Memory B cell (primary cell): ENCODE measurements at regions not wholly inside any gene's neighbourhood (a gene's known extent, or its start where the extent isn't known, plus 50 kb on each side); places are given as distances from the start of the nearest gene placed in this dataset.

ENCODE experiments used
- ATAC-seq: fragments of 150-1000 bp; cut with Tn5 transposase; 2 replicates; pipeline ENCODE4 v1.10.0; 2021; ENCODE audit warnings: low read depth, mild to moderate bottlenecking, moderate library complexity
- DNase-seq, 2 donors: peaks; one replicate each; pipeline ENCODE4 v3.0.0; 2022; ENCODE audit warnings: low spot score in 2 of 2
- H3K27ac Mint-ChIP-seq: one replicate; pipeline ENCODE4 v1.8.0; 2022; ENCODE audit warnings: mild to moderate bottlenecking, moderate library complexity, mixed read lengths
- H3K27me3 Mint-ChIP-seq: one replicate; pipeline ENCODE4 v1.8.0; 2022; ENCODE audit warnings: mixed read lengths
- H3K36me3 Mint-ChIP-seq: one replicate; pipeline ENCODE4 v1.8.0; 2022; ENCODE audit warnings: mild to moderate bottlenecking, mixed read lengths
- H3K4me1 Mint-ChIP-seq: one replicate; pipeline ENCODE4 v1.8.0; 2022; ENCODE audit warnings: mixed read lengths
- H3K4me3 Mint-ChIP-seq: one replicate; pipeline ENCODE4 v1.8.0; 2022; ENCODE audit warnings: mild to moderate bottlenecking, moderate library complexity, mixed read lengths
- H3K9me3 Mint-ChIP-seq: one replicate; pipeline ENCODE4 v1.8.0; 2022; ENCODE audit warnings: mixed read lengths

GRCh38 chr12:59839514-59839913, 243.7 kb downstream of the SLC16A7 start:
- H3K27ac Mint-ChIP-seq, result no peak overlapping the region
- DNase-seq, result no peak
- H3K27me3 Mint-ChIP-seq, result no peaks in the 10 kb centered on the region
- no peaks in the 10 kb centered on the region for H3K4me1 Mint-ChIP-seq
- H3K36me3 Mint-ChIP-seq, result no peaks in the 10 kb centered on the region
- no peak overlapping the region for H3K4me3 Mint-ChIP-seq
- ATAC-seq, result no peak
- H3K9me3 Mint-ChIP-seq, result no peaks in the 10 kb centered on the region

- no peak for ATAC-seq
- no peak overlapping the region for H3K27ac Mint-ChIP-seq
- no peak overlapping the region for H3K4me3 Mint-ChIP-seq
- no peak for DNase-seq
- no peaks in the 10 kb centered on the region for H3K4me1 Mint-ChIP-seq
- H3K36me3 Mint-ChIP-seq, result no peaks in the 10 kb centered on the region
- H3K27me3 Mint-ChIP-seq, result no peaks in the 10 kb centered on the region
- H3K9me3 Mint-ChIP-seq, result no peaks in the 10 kb centered on the region
Observed at GRCh38 chr12:59843260-59843843, 247.5 kb downstream of the SLC16A7 start.

GRCh38 chr12:59844750-59845149, 248.9 kb downstream of the SLC16A7 start:
- H3K27ac Mint-ChIP-seq, result no peak overlapping the region
- no peak overlapping the region for H3K4me3 Mint-ChIP-seq
- H3K4me1 Mint-ChIP-seq, result no peaks in the 10 kb centered on the region
- H3K27me3 Mint-ChIP-seq, result no peaks in the 10 kb centered on the region
- no peaks in the 10 kb centered on the region for H3K9me3 Mint-ChIP-seq
- DNase-seq (no peak), ATAC-seq (no peak)
- no peaks in the 10 kb centered on the region for H3K36me3 Mint-ChIP-seq

GRCh38 chr12:59845293-59845692, 249.5 kb downstream of the SLC16A7 start:
- Mint-ChIP-seq H3K36me3 (no peaks in the 10 kb centered on the region), H3K4me1 (no peaks in the 10 kb centered on the region), H3K9me3 (no peaks in the 10 kb centered on the region), H3K27ac (no peak overlapping the region), H3K4me3 (no peak overlapping the region), H3K27me3 (no peaks in the 10 kb centered on the region)
- DNase-seq, result no peak
- ATAC-seq, result no peak

- no peak overlapping the region for H3K4me3 Mint-ChIP-seq
- H3K4me1 Mint-ChIP-seq, result no peaks in the 10 kb centered on the region
- DNase-seq (no peak), ATAC-seq (no peak)
- H3K27me3 Mint-ChIP-seq, result no peaks in the 10 kb centered on the region
- no peaks in the 10 kb centered on the region for H3K9me3 Mint-ChIP-seq
- no peak overlapping the region for H3K27ac Mint-ChIP-seq
- no peaks in the 10 kb centered on the region for H3K36me3 Mint-ChIP-seq
Observed at GRCh38 chr12:59847127-59847526, 251.3 kb downstream of the SLC16A7 start.

GRCh38 chr12:59850268-59850667, 254.4 kb downstream of the SLC16A7 start:
- ATAC-seq, result no peak
- H3K4me3 Mint-ChIP-seq, result no peak overlapping the region
- no peaks in the 10 kb centered on the region for H3K27me3 Mint-ChIP-seq
- no peaks in the 10 kb centered on the region for H3K4me1 Mint-ChIP-seq
- no peak overlapping the region for H3K27ac Mint-ChIP-seq
- DNase-seq, result no peak
- H3K9me3 Mint-ChIP-seq, result peaks cover 1% of the 10 kb centered on the region
- no peaks in the 10 kb centered on the region for H3K36me3 Mint-ChIP-seq

GRCh38 chr12:59858508-59859170, 262.8 kb downstream of the SLC16A7 start:
- no peaks in the 10 kb centered on the region for H3K36me3 Mint-ChIP-seq
- peaks cover under 1% of the 10 kb centered on the region for H3K27me3 Mint-ChIP-seq
- H3K4me3 Mint-ChIP-seq, result no peak overlapping the region
- H3K9me3 Mint-ChIP-seq, result peaks cover 7% of the 10 kb centered on the region
- ATAC-seq (no peak), DNase-seq (no peak)
- no peaks in the 10 kb centered on the region for H3K4me1 Mint-ChIP-seq
- H3K27ac Mint-ChIP-seq, result no peak overlapping the region

- ATAC-seq (no peak), DNase-seq (no peak)
- Mint-ChIP-seq H3K27ac (no peak overlapping the region), H3K36me3 (no peaks in the 10 kb centered on the region), H3K27me3 (peaks cover 1% of the 10 kb centered on the region), H3K4me3 (no peak overlapping the region), H3K9me3 (peaks cover 9% of the 10 kb centered on the region), H3K4me1 (no peaks in the 10 kb centered on the region)
Observed at GRCh38 chr12:59859171-59859510, 263.3 kb downstream of the SLC16A7 start.

- ATAC-seq (no peak), DNase-seq (no peak)
- no peak overlapping the region for H3K4me3 Mint-ChIP-seq
- H3K27ac Mint-ChIP-seq, result no peak overlapping the region
- H3K36me3 Mint-ChIP-seq, result no peaks in the 10 kb centered on the region
- peaks cover 4% of the 10 kb centered on the region for H3K9me3 Mint-ChIP-seq
- H3K27me3 Mint-ChIP-seq, result peaks cover 1% of the 10 kb centered on the region
- no peaks in the 10 kb centered on the region for H3K4me1 Mint-ChIP-seq
Observed at GRCh38 chr12:59861635-59862034, 265.8 kb downstream of the SLC16A7 start.

- Mint-ChIP-seq H3K36me3 (no peaks in the 10 kb centered on the region), H3K27ac (no peak overlapping the region), H3K4me3 (no peak overlapping the region), H3K27me3 (peaks cover 1% of the 10 kb centered on the region), H3K4me1 (no peaks in the 10 kb centered on the region), H3K9me3 (peaks cover 2% of the 10 kb centered on the region)
- DNase-seq (no peak), ATAC-seq (no peak)
Observed at GRCh38 chr12:59867055-59867454, 271.2 kb downstream of the SLC16A7 start.

GRCh38 chr12:59867689-59868088, 271.9 kb downstream of the SLC16A7 start:
- no peak for DNase-seq
- Mint-ChIP-seq H3K27ac (no peak overlapping the region), H3K36me3 (no peaks in the 10 kb centered on the region), H3K27me3 (peaks cover 1% of the 10 kb centered on the region), H3K4me1 (no peaks in the 10 kb centered on the region), H3K9me3 (peaks cover 4% of the 10 kb centered on the region), H3K4me3 (no peak overlapping the region)
- ATAC-seq, result no peak

GRCh38 chr12:59871779-59872178, 275.9 kb downstream of the SLC16A7 start:
- no peak for DNase-seq
- H3K9me3 Mint-ChIP-seq, result peaks cover 11% of the 10 kb centered on the region
- no peak overlapping the region for H3K4me3 Mint-ChIP-seq
- H3K27me3 Mint-ChIP-seq, result no peaks in the 10 kb centered on the region
- H3K36me3 Mint-ChIP-seq, result no peaks in the 10 kb centered on the region
- H3K27ac Mint-ChIP-seq, result no peak overlapping the region
- ATAC-seq, result no peak
- peaks cover 4% of the 10 kb centered on the region for H3K4me1 Mint-ChIP-seq

GRCh38 chr12:59873136-59873535, 277.3 kb downstream of the SLC16A7 start:
- Mint-ChIP-seq H3K27me3 (no peaks in the 10 kb centered on the region), H3K4me1 (peaks cover 4% of the 10 kb centered on the region), H3K36me3 (no peaks in the 10 kb centered on the region), H3K9me3 (peaks cover 11% of the 10 kb centered on the region), H3K27ac (no peak overlapping the region), H3K4me3 (no peak overlapping the region)
- ATAC-seq (no peak), DNase-seq (no peak)

- no peaks in the 10 kb centered on the region for H3K27me3 Mint-ChIP-seq
- no peak overlapping the region for H3K27ac Mint-ChIP-seq
- H3K4me1 Mint-ChIP-seq, result peaks cover 4% of the 10 kb centered on the region
- DNase-seq (no peak), ATAC-seq (no peak)
- peaks cover 11% of the 10 kb centered on the region for H3K9me3 Mint-ChIP-seq
- no peak overlapping the region for H3K4me3 Mint-ChIP-seq
- no peaks in the 10 kb centered on the region for H3K36me3 Mint-ChIP-seq
Observed at GRCh38 chr12:59874781-59875180, 279.0 kb downstream of the SLC16A7 start.

- ATAC-seq, result no peak
- no peak overlapping the region for H3K27ac Mint-ChIP-seq
- no peaks in the 10 kb centered on the region for H3K4me1 Mint-ChIP-seq
- H3K9me3 Mint-ChIP-seq, result no peaks in the 10 kb centered on the region
- H3K36me3 Mint-ChIP-seq, result no peaks in the 10 kb centered on the region
- no peak overlapping the region for H3K4me3 Mint-ChIP-seq
- no peak for DNase-seq
- H3K27me3 Mint-ChIP-seq, result no peaks in the 10 kb centered on the region
Observed at GRCh38 chr12:59886131-59886733, 290.4 kb downstream of the SLC16A7 start.
